ENCODE measurements at regions not wholly inside any gene's neighbourhood (a gene's known extent, or its start where the extent isn't known, plus 50 kb on each side); places are given as distances from the start of the nearest gene placed in this dataset.

DNA sequence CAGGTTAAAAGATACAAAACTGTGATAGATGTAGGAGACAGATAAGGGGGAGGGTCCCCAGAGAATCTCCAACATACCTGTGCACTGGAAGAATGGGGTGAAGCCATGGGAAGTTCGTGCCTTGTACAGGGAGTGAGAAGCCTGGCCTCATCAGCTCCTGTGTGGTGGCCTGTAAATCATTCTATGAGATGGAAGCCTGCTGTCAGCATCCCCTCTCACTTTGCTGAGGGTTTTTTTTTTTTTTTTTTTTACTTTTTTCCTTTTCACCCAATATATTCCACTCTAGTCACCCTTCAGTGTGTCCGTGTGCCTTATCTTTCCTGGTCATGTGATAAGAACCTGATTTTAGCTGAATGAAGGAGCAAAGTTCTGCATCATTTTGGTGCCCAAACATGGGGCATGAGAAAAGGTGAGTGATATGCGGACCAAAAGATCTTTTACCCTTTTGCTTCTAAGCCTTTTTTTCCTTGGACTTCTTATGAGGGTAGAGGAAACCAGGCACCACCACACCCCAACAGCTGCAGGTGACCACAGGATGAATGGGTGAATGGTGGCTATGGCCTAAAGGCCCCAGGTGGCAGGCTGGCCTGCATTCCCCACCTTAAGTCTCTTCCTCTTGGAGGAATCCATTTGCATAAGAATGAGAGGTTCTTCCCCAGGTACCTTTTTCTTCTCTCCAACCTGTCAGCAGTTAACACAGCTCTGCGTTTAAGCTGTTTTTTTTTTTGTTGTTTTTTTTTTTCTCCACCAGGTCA lies 1345.0 kb downstream of the NSUN3 start:
- no peak for TF ChIP-seq CTCF (IDR thresholded peaks at IDR 0.05; ENCODE audit: low read depth, low read length)

GRCh38 chr3:95408464-95408862 lies 1345.6 kb downstream of the NSUN3 start:
- H3K4me3 ChIP-seq (ENCODE audit: low read depth, low read length): no peak overlapping the region
- peaks cover 4% of the 10 kb centered on the region for H3K27me3 ChIP-seq (ENCODE audit: insufficient read depth, low read depth, severe bottlenecking)
- H3K9me3 ChIP-seq (ENCODE audit: severe bottlenecking): no peaks in the 10 kb centered on the region
- H3K27ac ChIP-seq: no peak overlapping the region
- DNase-seq: no peak
- no peaks in the 10 kb centered on the region for H3K36me3 ChIP-seq
- no peak for TF ChIP-seq CTCF (IDR thresholded peaks at IDR 0.05; ENCODE audit: low read depth, low read length)

More for the DNA sequence above, 1345.0 kb downstream of the NSUN3 start:
- DNase-seq: no peak
- Histone ChIP-seq H3K27me3 (ENCODE audit: insufficient read depth, low read depth, severe bottlenecking) (peaks cover 7% of the 10 kb centered on the region), H3K4me3 (ENCODE audit: low read depth, low read length) (no peak overlapping the region), H3K27ac (no peak overlapping the region), H3K36me3 (no peaks in the 10 kb centered on the region), H3K9me3 (ENCODE audit: severe bottlenecking) (no peaks in the 10 kb centered on the region)

- Histone ChIP-seq H3K36me3 (no peaks in the 10 kb centered on the region), H3K27ac (no peak overlapping the region), H3K9me3 (ENCODE audit: severe bottlenecking) (no peaks in the 10 kb centered on the region), H3K27me3 (ENCODE audit: insufficient read depth, low read depth, severe bottlenecking) (peaks cover 6% of the 10 kb centered on the region), H3K4me3 (ENCODE audit: low read depth, low read length) (no peak overlapping the region)
- no peak for TF ChIP-seq CTCF (IDR thresholded peaks at IDR 0.05; ENCODE audit: low read depth, low read length)
- no peak for DNase-seq
Observed at GRCh38 chr3:95418251-95418650, 1355.4 kb downstream of the NSUN3 start.

DNA sequence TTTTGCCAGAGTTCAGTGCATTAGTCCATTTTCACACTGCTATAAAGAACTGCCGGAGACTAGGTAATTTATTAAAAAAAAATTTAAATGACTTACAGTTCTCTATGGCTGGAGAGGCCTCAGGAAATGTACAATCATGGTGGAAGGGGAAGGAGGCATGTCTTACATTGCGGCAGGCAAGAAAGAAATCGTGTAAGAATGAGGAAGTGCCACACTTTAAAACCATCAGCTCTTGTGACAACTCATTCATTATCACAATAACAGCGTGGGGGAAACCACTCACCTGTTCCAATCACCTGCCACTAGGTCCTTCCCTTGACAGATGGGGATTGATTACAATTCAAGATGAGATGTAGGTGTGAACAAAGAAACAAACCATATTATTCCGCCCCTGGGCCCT lies 1361.4 kb downstream of the NSUN3 start:
- H3K36me3 ChIP-seq: no peaks in the 10 kb centered on the region
- DNase-seq: no peak
- no peak for TF ChIP-seq CTCF (IDR thresholded peaks at IDR 0.05; ENCODE audit: low read depth, low read length)

DNA sequence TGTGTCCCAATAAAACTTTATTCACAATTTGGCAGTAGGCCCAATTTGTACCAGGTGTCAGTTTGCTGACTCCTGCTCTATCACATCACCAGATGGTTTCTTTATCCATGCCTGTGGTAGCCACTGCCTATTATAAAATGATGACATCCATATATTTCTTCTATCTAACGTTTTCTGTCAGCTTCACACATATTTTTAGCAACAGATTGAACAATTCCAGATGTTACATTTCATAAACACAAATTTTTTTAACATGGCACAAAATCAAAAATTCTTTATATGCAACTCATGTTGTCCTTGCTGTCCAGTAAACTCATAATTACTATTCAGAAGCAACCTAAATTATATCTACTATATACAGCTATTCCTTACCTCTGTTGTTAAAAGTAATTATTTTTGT lies 1371.6 kb downstream of the NSUN3 start:
- Histone ChIP-seq H3K36me3 (no peaks in the 10 kb centered on the region), H3K9me3 (ENCODE audit: severe bottlenecking) (no peaks in the 10 kb centered on the region), H3K4me3 (ENCODE audit: low read depth, low read length) (no peak overlapping the region), H3K27ac (no peak overlapping the region), H3K27me3 (ENCODE audit: insufficient read depth, low read depth, severe bottlenecking) (peaks cover 24% of the 10 kb centered on the region)
- no peak for DNase-seq
- TF ChIP-seq CTCF (IDR thresholded peaks at IDR 0.05; ENCODE audit: low read depth, low read length): no peak

More for the DNA sequence above, 1361.4 kb downstream of the NSUN3 start:
- Histone ChIP-seq H3K27me3 (ENCODE audit: insufficient read depth, low read depth, severe bottlenecking) (peaks cover 12% of the 10 kb centered on the region), H3K9me3 (ENCODE audit: severe bottlenecking) (no peaks in the 10 kb centered on the region), H3K4me3 (ENCODE audit: low read depth, low read length) (no peak overlapping the region), H3K27ac (no peak overlapping the region)

DNA sequence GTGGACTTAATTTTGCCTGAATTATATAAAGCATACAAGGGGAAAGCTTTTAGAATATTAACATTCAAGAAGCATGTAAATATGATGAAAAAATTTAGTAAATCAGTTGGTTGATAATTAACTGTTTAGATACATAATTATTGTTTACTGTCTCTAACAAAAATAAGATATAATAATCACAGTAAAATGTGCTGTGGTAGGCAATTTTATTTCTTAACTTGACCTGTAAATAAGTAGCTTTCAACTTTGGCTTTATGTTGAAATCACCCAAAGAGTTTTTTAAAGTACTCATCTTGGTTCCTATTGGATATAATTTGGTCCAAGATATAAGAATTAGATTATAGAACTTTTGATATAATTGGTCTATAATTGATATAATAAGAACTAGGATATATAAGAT lies 1374.5 kb downstream of the NSUN3 start:
- Histone ChIP-seq H3K4me3 (ENCODE audit: low read depth, low read length) (no peak overlapping the region), H3K9me3 (ENCODE audit: severe bottlenecking) (no peaks in the 10 kb centered on the region), H3K27me3 (ENCODE audit: insufficient read depth, low read depth, severe bottlenecking) (peaks cover 14% of the 10 kb centered on the region), H3K27ac (no peak overlapping the region), H3K36me3 (no peaks in the 10 kb centered on the region)
- no peak for DNase-seq
- TF ChIP-seq CTCF (IDR thresholded peaks at IDR 0.05; ENCODE audit: low read depth, low read length): no peak
